Endothelial cell (in vitro differentiated cells): ENCODE measurements at regions not wholly inside any gene's neighbourhood (a gene's known extent, or its start where the extent isn't known, plus 50 kb on each side); places are given as distances from the start of the nearest gene placed in this dataset.

Experiments
- DNase-seq: peaks from one replicate; pipeline ENCODE4 v3.0.0; 2021; ENCODE audit warnings: low spot score
- H3K27ac Mint-ChIP-seq: one replicate; pipeline ENCODE4 v1.8.0; 2021; ENCODE audit warnings: mixed read lengths, inconsistent platforms; ENCODE audit not compliant: unreplicated experiment
- H3K27me3 Mint-ChIP-seq: one replicate; pipeline ENCODE4 v1.8.0; 2021; ENCODE audit warnings: mild to moderate bottlenecking, moderate library complexity, mixed read lengths, inconsistent platforms; ENCODE audit not compliant: unreplicated experiment
- H3K36me3 Mint-ChIP-seq: one replicate; pipeline ENCODE4 v1.8.0; 2021; ENCODE audit warnings: mild to moderate bottlenecking, low read depth, mixed read lengths, inconsistent platforms; ENCODE audit not compliant: unreplicated experiment
- H3K4me1 Mint-ChIP-seq: one replicate; pipeline ENCODE4 v1.8.0; 2021; ENCODE audit warnings: mild to moderate bottlenecking, mixed read lengths, inconsistent platforms; ENCODE audit not compliant: unreplicated experiment
- H3K4me3 Mint-ChIP-seq: one replicate; pipeline ENCODE4 v1.8.0; 2021; ENCODE audit warnings: mild to moderate bottlenecking, mixed read lengths, inconsistent platforms; ENCODE audit not compliant: unreplicated experiment
- H3K9me3 Mint-ChIP-seq: one replicate; pipeline ENCODE4 v1.8.0; 2021; ENCODE audit warnings: mixed read lengths, inconsistent platforms; ENCODE audit not compliant: unreplicated experiment
- TF ChIP-seq, protein P1 (sequence below): fragments of 200-600 bp; sonication (generic); IDR thresholded peaks from one replicate; pipeline ENCODE4 v1.5.0; 2021; ENCODE audit warnings: antibody characterized with exemption; ENCODE audit not compliant: unreplicated experiment

DNA sequence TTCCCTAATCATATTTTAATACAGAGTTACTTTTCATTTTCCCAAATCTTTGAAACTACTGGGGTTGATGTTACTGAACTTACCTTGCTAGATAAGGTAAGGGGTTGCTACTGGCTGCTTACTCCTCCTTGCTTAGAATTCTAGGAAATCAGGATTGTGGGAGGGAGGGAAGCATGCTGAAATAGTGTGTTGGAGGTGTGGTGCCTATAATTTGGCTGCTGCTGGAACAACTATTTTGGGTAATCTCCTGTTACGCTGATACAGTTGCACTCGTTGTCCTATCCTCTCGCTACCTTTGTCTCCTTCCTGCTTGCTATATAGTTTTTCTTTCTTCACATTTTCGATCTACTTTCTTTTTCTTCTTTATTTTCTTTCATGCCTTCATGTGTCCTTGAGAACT lies 83.7 kb downstream of the BMP2 start:
- Mint-ChIP-seq H3K4me3 (no peak overlapping the region), H3K9me3 (no peaks in the 10 kb centered on the region)

DNA sequence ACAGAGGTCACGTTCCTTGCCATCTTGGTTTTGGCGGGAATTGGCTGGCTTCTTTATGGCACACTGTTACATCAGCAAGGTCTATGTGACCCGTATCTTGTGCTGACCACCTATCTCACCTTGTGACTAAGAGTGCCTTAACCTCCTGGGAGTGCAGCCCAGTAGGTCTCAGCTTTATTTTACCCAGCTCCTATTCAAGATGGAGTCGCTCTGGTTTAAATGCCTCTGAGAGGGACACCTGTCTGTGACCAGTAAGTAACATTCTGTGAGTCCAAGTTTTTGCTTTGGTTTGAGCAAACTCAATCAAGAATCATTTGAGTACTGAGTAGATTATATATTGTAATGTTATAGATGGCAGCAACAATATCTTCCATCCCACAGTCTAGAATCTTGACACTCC lies 85.0 kb downstream of the BMP2 start:
- H3K27me3 Mint-ChIP-seq, result no peaks in the 10 kb centered on the region
- no peak overlapping the region for H3K27ac Mint-ChIP-seq
- TF ChIP-seq, protein P1, sequence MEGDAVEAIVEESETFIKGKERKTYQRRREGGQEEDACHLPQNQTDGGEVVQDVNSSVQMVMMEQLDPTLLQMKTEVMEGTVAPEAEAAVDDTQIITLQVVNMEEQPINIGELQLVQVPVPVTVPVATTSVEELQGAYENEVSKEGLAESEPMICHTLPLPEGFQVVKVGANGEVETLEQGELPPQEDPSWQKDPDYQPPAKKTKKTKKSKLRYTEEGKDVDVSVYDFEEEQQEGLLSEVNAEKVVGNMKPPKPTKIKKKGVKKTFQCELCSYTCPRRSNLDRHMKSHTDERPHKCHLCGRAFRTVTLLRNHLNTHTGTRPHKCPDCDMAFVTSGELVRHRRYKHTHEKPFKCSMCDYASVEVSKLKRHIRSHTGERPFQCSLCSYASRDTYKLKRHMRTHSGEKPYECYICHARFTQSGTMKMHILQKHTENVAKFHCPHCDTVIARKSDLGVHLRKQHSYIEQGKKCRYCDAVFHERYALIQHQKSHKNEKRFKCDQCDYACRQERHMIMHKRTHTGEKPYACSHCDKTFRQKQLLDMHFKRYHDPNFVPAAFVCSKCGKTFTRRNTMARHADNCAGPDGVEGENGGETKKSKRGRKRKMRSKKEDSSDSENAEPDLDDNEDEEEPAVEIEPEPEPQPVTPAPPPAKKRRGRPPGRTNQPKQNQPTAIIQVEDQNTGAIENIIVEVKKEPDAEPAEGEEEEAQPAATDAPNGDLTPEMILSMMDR, result no peak
- DNase-seq, result no peak
- H3K4me1 Mint-ChIP-seq, result no peaks in the 10 kb centered on the region
- H3K4me3 Mint-ChIP-seq, result no peak overlapping the region
- H3K36me3 Mint-ChIP-seq, result no peaks in the 10 kb centered on the region
- no peaks in the 10 kb centered on the region for H3K9me3 Mint-ChIP-seq

More for the DNA sequence above, 83.7 kb downstream of the BMP2 start:
- TF ChIP-seq, protein P1, result no peak
- H3K27me3 Mint-ChIP-seq, result no peaks in the 10 kb centered on the region
- DNase-seq, result no peak
- no peaks in the 10 kb centered on the region for H3K36me3 Mint-ChIP-seq
- H3K27ac Mint-ChIP-seq, result no peak overlapping the region
- H3K4me1 Mint-ChIP-seq, result no peaks in the 10 kb centered on the region

DNA sequence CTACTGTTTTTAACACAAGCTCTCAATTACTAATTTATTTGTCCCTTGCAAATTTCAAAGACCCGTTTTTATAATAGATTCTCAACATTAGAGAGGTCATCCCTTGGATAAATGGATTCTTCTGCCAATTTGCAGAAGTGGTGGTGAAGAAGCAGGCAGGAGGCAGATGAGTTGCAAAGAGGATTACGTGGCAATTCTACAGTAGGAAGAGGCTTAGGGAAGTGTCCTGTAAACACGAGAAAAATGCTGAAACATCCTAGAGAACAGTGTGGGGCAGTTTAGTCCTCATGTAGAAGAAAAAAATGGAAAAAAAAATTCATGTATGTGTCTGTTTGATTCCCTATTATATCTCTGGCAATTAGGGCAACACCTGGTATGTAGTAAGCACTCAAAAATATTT lies 87.6 kb downstream of the BMP2 start:
- H3K27ac Mint-ChIP-seq, result no peak overlapping the region
- TF ChIP-seq, protein P1, result no peak
- no peaks in the 10 kb centered on the region for H3K4me1 Mint-ChIP-seq
- no peak for DNase-seq
- H3K9me3 Mint-ChIP-seq, result no peaks in the 10 kb centered on the region
- H3K27me3 Mint-ChIP-seq, result no peaks in the 10 kb centered on the region
- no peak overlapping the region for H3K4me3 Mint-ChIP-seq
- no peaks in the 10 kb centered on the region for H3K36me3 Mint-ChIP-seq

DNA sequence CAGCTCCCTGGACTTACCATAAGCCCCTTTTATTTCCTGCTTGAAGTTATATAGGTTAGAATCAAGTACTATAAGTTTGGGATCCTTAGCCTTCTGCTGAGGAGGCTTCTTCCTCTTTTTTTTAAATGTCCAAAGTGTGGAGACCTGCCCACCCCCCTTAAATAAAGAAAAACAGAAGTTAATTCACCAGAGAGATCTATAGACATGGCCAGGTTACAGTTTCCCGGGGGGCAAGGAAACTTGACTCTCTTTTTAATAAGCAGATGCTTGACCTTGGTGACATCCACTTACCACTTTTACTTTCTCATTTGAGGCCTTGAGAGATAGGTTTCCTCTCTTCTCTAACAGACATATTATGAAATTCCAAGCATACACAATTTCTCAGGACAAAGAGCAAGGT lies 88.3 kb downstream of the BMP2 start:
- H3K27me3 Mint-ChIP-seq, result no peaks in the 10 kb centered on the region

DNA sequence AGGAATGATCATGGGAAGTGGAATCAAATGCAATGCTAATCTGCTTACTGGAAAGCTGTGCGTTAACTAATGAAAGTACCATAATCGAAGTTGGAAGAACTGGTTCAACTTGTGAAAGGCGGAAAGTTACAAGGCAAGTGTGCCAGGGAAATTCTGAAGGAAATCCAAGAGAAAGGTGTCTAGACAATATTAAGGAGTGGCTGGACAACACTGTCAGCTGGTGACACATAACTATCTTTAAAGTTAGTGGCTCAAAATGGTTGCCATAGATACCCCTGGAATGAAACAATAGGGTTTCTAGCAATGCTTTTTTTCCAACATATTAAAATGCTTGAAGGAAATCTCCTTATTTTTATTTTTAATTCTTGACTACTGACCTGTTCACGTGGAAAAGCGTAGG lies 90.4 kb downstream of the BMP2 start:
- DNase-seq, result no peak
- no peaks in the 10 kb centered on the region for H3K36me3 Mint-ChIP-seq
- no peaks in the 10 kb centered on the region for H3K9me3 Mint-ChIP-seq
- H3K4me3 Mint-ChIP-seq, result no peak overlapping the region
- no peaks in the 10 kb centered on the region for H3K4me1 Mint-ChIP-seq
- H3K27ac Mint-ChIP-seq, result no peak overlapping the region
- H3K27me3 Mint-ChIP-seq, result no peaks in the 10 kb centered on the region
- TF ChIP-seq, protein P1, result no peak

More for the DNA sequence above, 88.3 kb downstream of the BMP2 start:
- no peaks in the 10 kb centered on the region for H3K4me1 Mint-ChIP-seq
- no peak overlapping the region for H3K4me3 Mint-ChIP-seq
- no peaks in the 10 kb centered on the region for H3K9me3 Mint-ChIP-seq
- no peaks in the 10 kb centered on the region for H3K36me3 Mint-ChIP-seq
- no peak for DNase-seq
- H3K27ac Mint-ChIP-seq, result no peak overlapping the region
- TF ChIP-seq, protein P1, result no peak
